H1 (cell line): ENCODE measurements at regions not wholly inside any gene's neighbourhood (a gene's known extent, or its start where the extent isn't known, plus 50 kb on each side); places are given as distances from the start of the nearest gene placed in this dataset.

ENCODE experiments used
- CTCF ChIA-PET: fragments of 300-600 bp; sonication (Branson Sonifier 250); formaldehyde crosslinking; loops from one replicate; lab custom pipeline; 2021; ENCODE audit not compliant: partially characterized antibody; lab: Charles Lee
- POLR2A ChIA-PET: fragments of 300-600 bp; sonication (Branson Sonifier 250); formaldehyde crosslinking; loops from one replicate; lab custom pipeline; 2021; ENCODE audit warnings: inconsistent platforms; ENCODE audit not compliant: partially characterized antibody; lab: Charles Lee
- DNase-seq, 2 experiments: peaks; one replicate each; pipeline versions ENCODE4 v3.0.0 to v3.0.0-alpha.2; 2010 to 2022; ENCODE audit warnings: low spot score in 2 of 2, low read depth in 1 of 2, mixed read lengths in 1 of 2
- FAIRE-seq: peaks from 2 replicates; lab custom pipeline; 2011; peaks lifted over from hg19 to GRCh38; lab: Jason Lieb, UNC
- H2AFZ ChIP-seq: 2 replicates; pipeline ENCODE4 v1.8.1; 2012; ENCODE audit warnings: low read length, inconsistent platforms
- H2AK5ac ChIP-seq: 2 replicates; pipeline ENCODE4 v1.6.1; 2013; ENCODE audit warnings: low read depth, low read length
- H2BK120ac ChIP-seq: replicated peaks from 2 replicates; pipeline ENCODE3; 2013; ENCODE audit warnings: low read depth, low read length, inconsistent platforms
- H2BK12ac ChIP-seq: 2 replicates; pipeline ENCODE4 v1.6.1; 2013; ENCODE audit warnings: low read depth, low read length
- H2BK15ac ChIP-seq: 2 replicates; pipeline ENCODE4 v1.6.1; 2013; ENCODE audit warnings: low read length
- H2BK20ac ChIP-seq: 2 replicates; pipeline ENCODE4 v1.6.1; 2013; ENCODE audit warnings: low read length
- H2BK5ac ChIP-seq: 2 replicates; pipeline ENCODE4 v1.6.1; 2013; ENCODE audit warnings: low read depth, low read length
- H3K14ac ChIP-seq: 2 replicates; pipeline ENCODE4 v1.6.1; 2013; ENCODE audit warnings: inconsistent platforms; ENCODE audit not compliant: insufficient read length
- H3K18ac ChIP-seq: 2 replicates; pipeline ENCODE4 v1.6.1; 2013; ENCODE audit warnings: low read length; ENCODE audit errors: extremely low read depth
- H3K23ac ChIP-seq: 2 replicates; pipeline ENCODE4 v1.6.1; 2013; ENCODE audit warnings: inconsistent platforms; ENCODE audit not compliant: insufficient read length
- H3K23me2 ChIP-seq: 2 replicates; pipeline ENCODE4 v1.6.1; 2013; ENCODE audit warnings: low read depth, low read length
- H3K27ac ChIP-seq: 2 replicates; pipeline ENCODE4 v1.6.1; 2011; ENCODE audit warnings: low read depth, low read length, inconsistent platforms
- H3K27me3 ChIP-seq, 4 experiments: replicated peaks in 1 of 4; 1 replicate in 1 of 4; 2 replicates in 3 of 4; pipeline versions ENCODE4 v1.6.1 to v1.8.1; 2011 to 2013; ENCODE audit warnings: low read length in 3 of 4, mild to moderate bottlenecking in 3 of 4, inconsistent platforms in 2 of 4, mixed read lengths in 2 of 4, moderate library complexity in 1 of 4; ENCODE audit not compliant: control insufficient read depth in 3 of 4, insufficient read depth in 3 of 4; ENCODE audit errors: extremely low read depth in 1 of 4
- H3K36me3 ChIP-seq, 4 experiments: 2 replicates each; pipeline versions ENCODE4 v1.6.1 to v1.8.1; 2011 to 2013; ENCODE audit warnings: mild to moderate bottlenecking in 4 of 4, low read length in 3 of 4, moderate library complexity in 2 of 4, control low read depth in 1 of 4, inconsistent platforms in 1 of 4; ENCODE audit not compliant: insufficient read depth in 4 of 4, control insufficient read depth in 2 of 4
- H3K4ac ChIP-seq: replicated peaks from 2 replicates; pipeline ENCODE3; 2013; ENCODE audit warnings: low read length, low read depth, mixed read lengths, inconsistent platforms; ENCODE audit not compliant: insufficient read length
- H3K4me1 ChIP-seq, 4 experiments: replicated peaks in 1 of 4; 1 replicate in 1 of 4; 2 replicates in 3 of 4; pipeline versions ENCODE4 v1.6.1 to v1.8.1; 2011 to 2013; ENCODE audit warnings: low read length in 3 of 4, inconsistent platforms in 2 of 4, mixed read lengths in 1 of 4; ENCODE audit not compliant: insufficient read depth in 4 of 4, control insufficient read depth in 3 of 4
- H3K4me2 ChIP-seq, 2 experiments: 2 replicates each; pipeline versions ENCODE4 v1.6.1 to v1.8.1; 2011 to 2013; ENCODE audit warnings: low read depth in 2 of 2, low read length in 2 of 2, control low read depth in 1 of 2, inconsistent platforms in 1 of 2, mild to moderate bottlenecking in 1 of 2; ENCODE audit not compliant: insufficient read depth in 1 of 2
- H3K4me3 ChIP-seq, 4 experiments: fragments of 200-600, 300-600 bp in 1 of 4; sonication (generic), shearing (Covaris generic), sonication (Bioruptor Twin) in 1 of 4; 2 replicates each; pipeline versions ENCODE4 v1.5.1 to v1.8.1; 2011 to 2016; ENCODE audit warnings: low read length in 4 of 4, low read depth in 3 of 4, control low read depth in 2 of 4, inconsistent platforms in 2 of 4, mild to moderate bottlenecking in 2 of 4, mixed read lengths in 1 of 4, moderate library complexity in 1 of 4; ENCODE audit not compliant: insufficient read depth in 2 of 4; ENCODE audit errors: extremely low read depth in 1 of 4
- H3K56ac ChIP-seq: replicated peaks from 2 replicates; pipeline ENCODE3; 2013; ENCODE audit warnings: low read depth, mild to moderate bottlenecking, mixed read lengths, low read length, inconsistent platforms; ENCODE audit not compliant: insufficient read length
- H3K79me1 ChIP-seq: 2 replicates; pipeline ENCODE4 v1.6.1; 2013; ENCODE audit warnings: low read depth, low read length, control low read depth
- H3K79me2 ChIP-seq, 2 experiments: 2 replicates each; pipeline versions ENCODE4 v1.6.1 to v1.8.1; 2012 to 2013; ENCODE audit warnings: low read length in 2 of 2, mild to moderate bottlenecking in 2 of 2, inconsistent platforms in 1 of 2; ENCODE audit not compliant: insufficient read depth in 2 of 2, control insufficient read depth in 1 of 2
- H3K9ac ChIP-seq, 4 experiments: replicated peaks in 1 of 4; 1 replicate in 1 of 4; 2 replicates in 3 of 4; pipeline versions ENCODE4 v1.6.1 to v1.8.1; 2011 to 2013; ENCODE audit warnings: low read depth in 3 of 4, low read length in 3 of 4, control low read depth in 2 of 4, mild to moderate bottlenecking in 2 of 4, moderate library complexity in 2 of 4, inconsistent platforms in 1 of 4; ENCODE audit errors: extremely low read depth in 1 of 4
- H3K9me3 ChIP-seq, 2 experiments: 2 replicates each; pipeline versions ENCODE4 v1.6.1 to v1.8.1; 2012 to 2013; ENCODE audit warnings: mild to moderate bottlenecking in 2 of 2, moderate library complexity in 2 of 2, control low read depth in 1 of 2, inconsistent platforms in 1 of 2, low read depth in 1 of 2, low read length in 1 of 2, mixed read lengths in 1 of 2; ENCODE audit not compliant: insufficient read depth in 2 of 2
- H4K20me1 ChIP-seq, 2 experiments: replicated peaks in 1 of 2; 2 replicates each; pipeline versions ENCODE3 to v1.8.1; 2011 to 2013; ENCODE audit warnings: inconsistent platforms in 2 of 2, low read length in 2 of 2, mild to moderate bottlenecking in 1 of 2; ENCODE audit not compliant: insufficient read depth in 2 of 2, control insufficient read depth in 1 of 2
- H4K5ac ChIP-seq: 2 replicates; pipeline ENCODE4 v1.6.1; 2013; ENCODE audit warnings: low read length, low read depth, mixed read lengths, inconsistent platforms; ENCODE audit not compliant: insufficient read length
- H4K8ac ChIP-seq: 2 replicates; pipeline ENCODE4 v1.8.0; 2013; ENCODE audit warnings: mild to moderate bottlenecking, moderate library complexity, low read length, inconsistent platforms; ENCODE audit not compliant: insufficient read depth; ENCODE audit errors: extremely low read depth
- H4K91ac ChIP-seq: replicated peaks from 2 replicates; pipeline ENCODE3; 2013; ENCODE audit warnings: low read length, mixed read lengths, inconsistent platforms; ENCODE audit not compliant: insufficient read length
- BACH1 ChIP-seq: IDR thresholded peaks from 2 replicates; pipeline ENCODE4 v1.6.1; 2012; ENCODE audit warnings: low read length, improper control_type of control experiment
- BCL11A ChIP-seq, 2 experiments: IDR thresholded peaks; one replicate each; pipeline ENCODE4 v1.6.1; 2011; ENCODE audit warnings: low read depth in 2 of 2, low read length in 2 of 2, mild to moderate bottlenecking in 2 of 2
- CEBPB ChIP-seq: IDR thresholded peaks from 2 replicates; pipeline ENCODE4 v1.6.1; 2012; ENCODE audit warnings: low read depth, low read length
- CHD1 ChIP-seq: IDR thresholded peaks from 2 replicates; pipeline ENCODE4 v1.6.1; 2012; ENCODE audit warnings: low read depth, low read length, improper control_type of control experiment
- CHD2 ChIP-seq: IDR thresholded peaks from 2 replicates; pipeline ENCODE4 v1.6.1; 2012; ENCODE audit warnings: low read length, improper control_type of control experiment
- EZH2 ChIP-seq: fragments of 200-600 bp; sonication (generic); IDR thresholded peaks from 2 replicates; pipeline ENCODE4 v1.7.1; 2012; ENCODE audit warnings: low read depth, mild to moderate bottlenecking, moderate library complexity, low read length, inconsistent platforms; ENCODE audit not compliant: severe bottlenecking
- GABPA ChIP-seq: IDR thresholded peaks from 2 replicates; pipeline ENCODE4 v1.6.1; 2011; ENCODE audit warnings: mild to moderate bottlenecking, low read length, moderate library complexity, borderline replicate concordance; ENCODE audit not compliant: insufficient read depth
- JUN ChIP-seq: IDR thresholded peaks from 2 replicates; pipeline ENCODE4 v1.6.1; 2011; ENCODE audit warnings: low read depth, mild to moderate bottlenecking, improper control_type of control experiment, low read length
- JUND ChIP-seq: IDR thresholded peaks from 2 replicates; pipeline ENCODE4 v1.6.1; 2011; ENCODE audit warnings: mild to moderate bottlenecking, improper control_type of control experiment, low read length
- KDM5A ChIP-seq: fragments of 200-600 bp; IDR thresholded peaks from 2 replicates; pipeline ENCODE4 v1.7.1; 2012; ENCODE audit warnings: mild to moderate bottlenecking, low read length, inconsistent platforms, mixed read lengths
- SIN3A ChIP-seq, 2 experiments: IDR thresholded peaks in 1 of 2; conservative IDR thresholded peaks in 1 of 2; 2 replicates each; pipeline ENCODE4 v1.6.1; 2011 to 2012; ENCODE audit warnings: low read length in 2 of 2, improper control_type of control experiment in 1 of 2, low read depth in 1 of 2, mild to moderate bottlenecking in 1 of 2
- SP2 ChIP-seq: IDR thresholded peaks from 2 replicates; pipeline ENCODE4 v1.6.1; 2012; ENCODE audit warnings: mild to moderate bottlenecking, low read length, inconsistent platforms
- YY1 ChIP-seq: IDR thresholded peaks from 2 replicates; pipeline ENCODE4 v1.6.1; 2011; ENCODE audit warnings: low read depth, mild to moderate bottlenecking, low read length
- WGBS, 2 experiments: shearing (Covaris generic) in 1 of 2; methylation state at CpG; one replicate each; pipeline versions ENCODE4 v1.1.6 to v1.1.7; 2013 to 2015; ENCODE audit warnings: low lambda C conversion rate in 2 of 2, mixed read lengths in 2 of 2, inconsistent platforms in 1 of 2, low coverage in 1 of 2, missing lambda C conversion rate in 1 of 2; ENCODE audit not compliant: insufficient replicate concordance in 2 of 2, insufficient coverage in 1 of 2, insufficient read length in 1 of 2; ENCODE audit errors: extremely low coverage in 1 of 2, missing lambda C conversion rate in 1 of 2; 5-methylcytosine and 5-hydroxymethylcytosine counted together
- TF ChIP-seq, protein P1 (sequence below): IDR thresholded peaks from 2 replicates; pipeline ENCODE4 v1.6.1; 2012; ENCODE audit warnings: low read length, inconsistent platforms

DNA sequence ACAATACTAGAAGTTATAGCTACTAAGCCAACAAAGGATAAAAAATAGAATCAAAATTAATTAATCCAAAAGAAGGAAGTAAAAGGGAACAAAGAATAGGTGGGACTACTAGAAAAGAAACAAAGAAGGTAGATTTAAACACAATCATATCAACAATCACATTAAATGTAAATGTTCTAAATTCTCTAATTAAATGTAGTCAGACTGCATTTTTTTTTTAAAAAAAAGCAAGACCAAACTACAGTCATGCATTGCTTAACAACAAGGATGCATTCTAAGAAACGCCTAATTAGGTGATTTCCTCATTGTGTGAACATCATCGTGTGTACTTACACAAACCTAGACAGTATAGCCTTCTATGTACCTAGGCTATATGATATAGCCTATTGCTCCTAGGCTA is 59.7 kb upstream of the ADAM23 start:
- H2AFZ ChIP-seq, result no peak overlapping the region
- H3K23ac ChIP-seq, result no peak overlapping the region
- no peak for DNase-seq
- no peaks in the 10 kb centered on the region for H4K20me1 ChIP-seq
- no peak overlapping the region for H4K5ac ChIP-seq
- no peak overlapping the region for H3K14ac ChIP-seq
- 93% methylated on average over 2 of the region's 2 CpGs; no CpG with 5 or more reads in 1 of the 2 experiments for WGBS, 2 experiments
- H2BK5ac ChIP-seq, result no peak overlapping the region
- H3K18ac ChIP-seq, result no peak overlapping the region
- no peak for FAIRE-seq
- no peak overlapping the region for H3K9ac ChIP-seq
- H2BK15ac ChIP-seq, result no peak overlapping the region
- no peaks in the 10 kb centered on the region for H3K27me3 ChIP-seq
- H3K79me1 ChIP-seq, result no peaks in the 10 kb centered on the region
- no peak overlapping the region for H3K56ac ChIP-seq
- H2BK120ac ChIP-seq, result no peak overlapping the region
- H4K8ac ChIP-seq, result no peak overlapping the region
- H4K91ac ChIP-seq, result no peak overlapping the region
- no peak overlapping the region for H3K4ac ChIP-seq
- H2BK12ac ChIP-seq, result no peak overlapping the region
- no peak overlapping the region for H3K4me2 ChIP-seq
- no peaks in the 10 kb centered on the region for H3K23me2 ChIP-seq
- no peaks in the 10 kb centered on the region for H3K4me1 ChIP-seq
- H3K4me3 ChIP-seq, result no peak overlapping the region
- ChIA-PET CTCF (interaction anchor here (0.7 kb wide), 1 partner anchor 256 kb away, joined by 3 read pairs; no protein-coding TSS in a partner anchor), POLR2A (no interaction called here)
- H3K36me3 ChIP-seq, result no peaks in the 10 kb centered on the region
- H3K9me3 ChIP-seq, result peaks cover 2 to 6% of the 10 kb centered on the region in 2 experiments; a peak in 2 of 4 replicates
- no peak overlapping the region for H2AK5ac ChIP-seq
- H3K79me2 ChIP-seq, result no peaks in the 10 kb centered on the region
- no peak overlapping the region for H3K27ac ChIP-seq
- H2BK20ac ChIP-seq, result no peak overlapping the region
- TF ChIP-seq BACH1 (no peak), JUND (no peak), YY1 (no peak), KDM5A (no peak), CEBPB (no peak), BCL11A (IDR thresholded peaks at IDR 0.05; ENCODE audit: low read depth in 2 of 2, low read length in 2 of 2) (no peak), SP2 (no peak), CHD2 (no peak), JUN (no peak), GABPA (no peak), EZH2 (no peak), CHD1 (no peak), SIN3A (conservative IDR thresholded peaks at IDR 0.05 in 1 of 2, IDR thresholded peaks at IDR 0.05 in 1 of 2; ENCODE audit: low read depth in 1 of 2, low read length in 2 of 2) (no peak)
- TF ChIP-seq, protein P1, sequence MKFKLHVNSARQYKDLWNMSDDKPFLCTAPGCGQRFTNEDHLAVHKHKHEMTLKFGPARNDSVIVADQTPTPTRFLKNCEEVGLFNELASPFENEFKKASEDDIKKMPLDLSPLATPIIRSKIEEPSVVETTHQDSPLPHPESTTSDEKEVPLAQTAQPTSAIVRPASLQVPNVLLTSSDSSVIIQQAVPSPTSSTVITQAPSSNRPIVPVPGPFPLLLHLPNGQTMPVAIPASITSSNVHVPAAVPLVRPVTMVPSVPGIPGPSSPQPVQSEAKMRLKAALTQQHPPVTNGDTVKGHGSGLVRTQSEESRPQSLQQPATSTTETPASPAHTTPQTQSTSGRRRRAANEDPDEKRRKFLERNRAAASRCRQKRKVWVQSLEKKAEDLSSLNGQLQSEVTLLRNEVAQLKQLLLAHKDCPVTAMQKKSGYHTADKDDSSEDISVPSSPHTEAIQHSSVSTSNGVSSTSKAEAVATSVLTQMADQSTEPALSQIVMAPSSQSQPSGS, result no peak
